ENCODE measurements at regions not wholly inside any gene's neighbourhood (a gene's known extent, or its start where the extent isn't known, plus 50 kb on each side); places are given as distances from the start of the nearest gene placed in this dataset.

DNA sequence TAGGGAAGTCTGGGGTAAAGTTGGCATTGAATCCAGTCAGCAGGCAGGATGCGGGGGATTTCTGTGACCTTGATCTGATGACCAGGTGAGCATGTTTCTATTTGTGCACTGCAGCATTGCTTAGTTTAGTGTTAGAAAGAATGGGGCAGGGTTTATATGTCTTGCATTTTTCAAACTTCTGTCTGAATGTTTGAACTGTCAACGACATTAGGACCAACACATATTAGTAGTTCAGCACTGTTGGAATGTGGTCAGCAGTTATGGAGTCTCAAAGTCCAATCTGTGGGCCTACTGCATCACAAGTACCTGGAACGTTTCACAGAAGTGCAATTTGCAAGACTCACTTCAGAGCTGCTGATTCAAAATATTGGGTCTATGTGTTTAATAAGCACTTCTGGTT is 276.6 kb upstream of the BMP2 start:
- TF ChIP-seq POLR2AphosphoS5 (IDR thresholded peaks at IDR 0.05; ENCODE audit: low read depth) = no peak
- no peak for TF ChIP-seq CTCF (IDR thresholded peaks at IDR 0.05; ENCODE audit: insufficient read depth, low read length)
- TF ChIP-seq SPI1 (IDR thresholded peaks at IDR 0.05; ENCODE audit: borderline replicate concordance, low read depth) = no peak
- TF ChIP-seq REST (IDR thresholded peaks at IDR 0.05; ENCODE audit: insufficient replicate concordance, low read depth) = no peak
- TF ChIP-seq GABPA (IDR thresholded peaks at IDR 0.05; ENCODE audit: low read depth) = no peak

All from HL-60 (cell line).